K562 (cell line): ENCODE measurements at regions not wholly inside any gene's neighbourhood (a gene's known extent, or its start where the extent isn't known, plus 50 kb on each side); places are given as distances from the start of the nearest gene placed in this dataset.

ENCODE experiments used
- ATAC-seq: fragments of 200-7000 bp; cut with Tn5 transposase; 3 replicates; pipeline ENCODE4 v1.9.1; 2020; ENCODE audit warnings: moderate library complexity
- BruUV-seq: library from RNA; stranded (reverse); fragments of 400-500 nt; replicated peaks from 2 replicates; lab custom pipeline; 2021; lab: Mats Ljungman, UMichigan
- CTCF ChIA-PET: fragments of 300-600 bp; formaldehyde crosslinking; extraction: SDS; loops from one replicate; lab custom pipeline; 2021; ENCODE audit warnings: low intra/inter-chr PET ratio; lab: Yijun Ruan, JAX
- POLR2A ChIA-PET: fragments of 300-600, 350-650 bp; sonication (Branson Sonifier 250); formaldehyde crosslinking; extraction: SDS; loops from one replicate; lab custom pipeline; 2021; ENCODE audit warnings: antibody characterized with exemption, inconsistent platforms; lab: Yijun Ruan, JAX
- DNase-seq, 4 experiments: peaks; one replicate each; pipeline versions ENCODE4 v3.0.0 to v3.0.0-alpha.2; 2011 to 2018; ENCODE audit warnings: low spot score in 3 of 4, mixed read lengths in 3 of 4; ENCODE audit errors: extremely low read depth in 1 of 4
- FAIRE-seq: peaks from 2 replicates; lab custom pipeline; 2011; peaks lifted over from hg19 to GRCh38; lab: Jason Lieb, UNC
- H2AFZ ChIP-seq: 2 replicates; pipeline ENCODE4 v1.6.0; 2011; ENCODE audit warnings: low read depth, low read length, control low read depth, inconsistent platforms
- H3K27ac ChIP-seq: fragments of 200-600 bp; 3 replicates; pipeline ENCODE4 v1.8.0; 2011; ENCODE audit warnings: low read depth, mild to moderate bottlenecking, control low read depth, inconsistent platforms, low read length, moderate library complexity, mixed read lengths; ENCODE audit errors: extremely low read depth
- H3K27me3 ChIP-seq, 2 experiments: fragments of 300-600 bp in 1 of 2; 2 replicates in 1 of 2; 3 replicates in 1 of 2; pipeline versions ENCODE4 v1.6.0 to v1.8.0; 2011; ENCODE audit warnings: inconsistent platforms in 2 of 2, low read length in 2 of 2, mild to moderate bottlenecking in 1 of 2, mixed read lengths in 1 of 2, moderate library complexity in 1 of 2; ENCODE audit not compliant: control insufficient read depth in 2 of 2, insufficient read depth in 2 of 2
- H3K36me3 ChIP-seq: fragments of 300-600 bp; 3 replicates; pipeline ENCODE4 v1.8.0; 2011; ENCODE audit warnings: mild to moderate bottlenecking, low read length, inconsistent platforms; ENCODE audit not compliant: control insufficient read depth, insufficient read depth
- H3K4me1 ChIP-seq, 2 experiments: fragments of 200-600 bp in 1 of 2; replicated peaks in 1 of 2; 2 replicates in 1 of 2; 3 replicates in 1 of 2; pipeline versions ENCODE4 v1.5.1 to v1.8.0; 2011; ENCODE audit warnings: inconsistent platforms in 2 of 2, low read length in 2 of 2, mild to moderate bottlenecking in 1 of 2, mixed read lengths in 1 of 2, moderate library complexity in 1 of 2; ENCODE audit not compliant: control insufficient read depth in 2 of 2, insufficient read depth in 2 of 2
- H3K4me2 ChIP-seq: 2 replicates; pipeline ENCODE4 v1.6.1; 2011; ENCODE audit warnings: low read length, control low read depth, inconsistent platforms, mixed read lengths; ENCODE audit not compliant: insufficient read depth
- H3K4me3 ChIP-seq: fragments of 200-600 bp; sonication (generic), shearing (Covaris generic); 2 replicates; pipeline ENCODE4 v1.5.1; 2016; ENCODE audit warnings: control low read depth, inconsistent platforms
- H3K79me2 ChIP-seq: fragments of 200-600 bp; 3 replicates; pipeline ENCODE4 v1.8.0; 2011; ENCODE audit warnings: low read length, inconsistent platforms; ENCODE audit not compliant: control insufficient read depth, insufficient read depth
- H3K9ac ChIP-seq, 2 experiments: 2 replicates each; pipeline versions ENCODE4 v1.6.0 to v1.6.1; 2011; ENCODE audit warnings: low read depth in 2 of 2, low read length in 2 of 2, control low read depth in 1 of 2, inconsistent platforms in 1 of 2, mild to moderate bottlenecking in 1 of 2, mixed read lengths in 1 of 2; ENCODE audit not compliant: insufficient read depth in 1 of 2
- H3K9me1 ChIP-seq: one replicate; pipeline ENCODE4 v1.6.0; 2011; ENCODE audit warnings: inconsistent platforms, mild to moderate bottlenecking, low read length, moderate library complexity; ENCODE audit not compliant: control insufficient read depth, insufficient read depth
- H3K9me3 ChIP-seq: replicated peaks from 2 replicates; pipeline ENCODE4 v1.5.1; 2011; ENCODE audit warnings: low read depth, low read length, inconsistent platforms; ENCODE audit not compliant: control insufficient read depth, insufficient read depth
- H4K20me1 ChIP-seq: replicated peaks from 2 replicates; pipeline ENCODE4 v1.6.1; 2011; ENCODE audit warnings: low read length, inconsistent platforms, mixed read lengths; ENCODE audit not compliant: control insufficient read depth, insufficient read depth
- EGR1 ChIP-seq: fragments of 450-650 bp; conservative IDR thresholded peaks from 2 replicates; pipeline ENCODE4 v1.6.1; 2017; ENCODE audit warnings: mild to moderate bottlenecking
- NBN ChIP-seq: fragments of 450-650 bp; IDR thresholded peaks from 2 replicates; pipeline ENCODE4 v1.6.1; 2016; ENCODE audit warnings: low read depth, mild to moderate bottlenecking
- RNF219 ChIP-seq: fragments of 250-450 bp; sonication (Bioruptor Pico); IDR thresholded peaks from 2 replicates; pipeline ENCODE4 v1.5.0; 2022; ENCODE audit warnings: mild to moderate bottlenecking
- WGBS: fragments of 100-300 bp; shearing (Covaris generic); methylation state at CpG from one replicate; pipeline ENCODE4 v1.1.6; 2016; ENCODE audit warnings: low coverage, mixed read lengths; ENCODE audit not compliant: insufficient coverage; ENCODE audit errors: missing lambda C conversion rate; 5-methylcytosine and 5-hydroxymethylcytosine counted together
- in situ Hi-C: fragments of 300-500 bp; cut with MboI; formaldehyde crosslinking; loops from 4 replicates; pipeline ENCODE4 v1.15.0; 2018; ENCODE audit warnings: inconsistent platforms, mixed read lengths
- intact Hi-C: fragments of 100-400 bp; cut with micrococcal nuclease; formaldehyde crosslinking; loops from 2 replicates; pipeline ENCODE4 v1.14.2; 2022
- TF ChIP-seq, protein P1 (sequence below): sonication (generic); formaldehyde crosslinking; IDR thresholded peaks from 2 replicates; pipeline ENCODE4 v1.8.1; 2023; ENCODE audit warnings: mild to moderate bottlenecking, missing genetic modification reagents

GRCh38 chr6:158905277-158905676 lies 86.1 kb upstream of the EZR start (continued):
- TF ChIP-seq, protein P1, sequence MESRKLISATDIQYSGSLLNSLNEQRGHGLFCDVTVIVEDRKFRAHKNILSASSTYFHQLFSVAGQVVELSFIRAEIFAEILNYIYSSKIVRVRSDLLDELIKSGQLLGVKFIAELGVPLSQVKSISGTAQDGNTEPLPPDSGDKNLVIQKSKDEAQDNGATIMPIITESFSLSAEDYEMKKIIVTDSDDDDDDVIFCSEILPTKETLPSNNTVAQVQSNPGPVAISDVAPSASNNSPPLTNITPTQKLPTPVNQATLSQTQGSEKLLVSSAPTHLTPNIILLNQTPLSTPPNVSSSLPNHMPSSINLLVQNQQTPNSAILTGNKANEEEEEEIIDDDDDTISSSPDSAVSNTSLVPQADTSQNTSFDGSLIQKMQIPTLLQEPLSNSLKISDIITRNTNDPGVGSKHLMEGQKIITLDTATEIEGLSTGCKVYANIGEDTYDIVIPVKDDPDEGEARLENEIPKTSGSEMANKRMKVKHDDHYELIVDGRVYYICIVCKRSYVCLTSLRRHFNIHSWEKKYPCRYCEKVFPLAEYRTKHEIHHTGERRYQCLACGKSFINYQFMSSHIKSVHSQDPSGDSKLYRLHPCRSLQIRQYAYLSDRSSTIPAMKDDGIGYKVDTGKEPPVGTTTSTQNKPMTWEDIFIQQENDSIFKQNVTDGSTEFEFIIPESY (CRISPR knock-in tag), result no peak
- TF ChIP-seq NBN, result peak; percentile 69; the same call in 1 of the 2 replicates
- TF ChIP-seq RNF219 (CRISPR knock-in tag), result no peak
- TF ChIP-seq, all 486 proteins: peak for 36

DNA sequence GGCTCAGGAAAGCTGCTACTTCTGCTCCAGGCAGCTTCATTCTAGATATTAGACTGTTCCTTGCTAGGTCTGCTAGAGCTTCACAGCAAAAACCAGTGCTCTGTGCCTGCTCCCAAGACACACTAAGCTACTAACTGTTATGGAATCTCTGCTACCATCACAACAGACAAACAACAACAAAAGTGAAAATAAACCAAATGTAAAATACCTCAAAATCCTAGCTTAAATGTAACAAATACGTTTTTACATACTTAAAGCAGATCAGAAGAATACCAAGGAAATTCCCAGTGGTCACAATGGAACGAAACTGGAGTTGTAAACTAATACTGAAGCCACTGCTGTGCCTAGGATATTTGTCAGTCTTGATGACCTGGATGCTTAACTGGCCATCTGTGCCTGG lies 84.6 kb upstream of the EZR start:
- FAIRE-seq, result peak; percentile 15
- CTCF ChIA-PET, result no interaction called here

More for the DNA sequence above, 84.6 kb upstream of the EZR start:
- Histone ChIP-seq H2AFZ (no peak overlapping the region), H3K4me2 (no peak overlapping the region), H3K79me2 (no peaks in the 10 kb centered on the region), H4K20me1 (no peaks in the 10 kb centered on the region), H3K9me1 (no peaks in the 10 kb centered on the region), H3K9me3 (peaks cover 11% of the 10 kb centered on the region), H3K9ac (no peak overlapping the region), H3K36me3 (no peaks in the 10 kb centered on the region), H3K27ac (no peak overlapping the region), H3K4me3 (no peak overlapping the region), H3K4me1 (no peaks in the 10 kb centered on the region), H3K27me3 (no peaks in the 10 kb centered on the region)
- in situ Hi-C loops, result no loop called here
- 5% methylated on average over 2 of the region's 2 CpGs for WGBS
- no peak for TF ChIP-seq EGR1
- no peak for DNase-seq
- intact Hi-C loops, result loop anchor here (10.0 kb wide), 1 partner anchor 1101 kb away; no protein-coding TSS in a partner anchor
- no peak for ATAC-seq
- POLR2A ChIA-PET, result interaction anchor here (1.8 kb wide), 1 partner anchor 34 kb away, joined by 6 read pairs; no protein-coding TSS in a partner anchor
- BruUV-seq, result no TSS peak
